OCI-LY7 (cell line): ENCODE measurements at regions not wholly inside any gene's neighbourhood (a gene's known extent, or its start where the extent isn't known, plus 50 kb on each side); places are given as distances from the start of the nearest gene placed in this dataset.

Experiments used
- BruUV-seq: library from RNA; stranded (reverse); fragments of 400-500 nt; replicated peaks from 2 replicates; lab custom pipeline; 2021; lab: Mats Ljungman, UMichigan
- CTCF ChIA-PET: fragments of 300-600 bp; sonication (Branson Sonifier 250); formaldehyde crosslinking; loops from one replicate; lab custom pipeline; 2022; ENCODE audit warnings: antibody characterized with exemption; ENCODE audit not compliant: unreplicated experiment; lab: Charles Lee
- POLR2A ChIA-PET: fragments of 300-600 bp; sonication (Branson Sonifier 250); formaldehyde crosslinking; loops from one replicate; lab custom pipeline; 2022; ENCODE audit warnings: antibody characterized with exemption; lab: Charles Lee
- DNase-seq: peaks from one replicate; pipeline ENCODE4 v3.0.0-alpha.2; 2015; ENCODE audit warnings: low spot score
- H2AFZ ChIP-seq: fragments of 200-600 bp; sonication (generic), shearing (Covaris generic); 2 replicates; pipeline ENCODE4 v1.6.1; 2014; ENCODE audit warnings: mild to moderate bottlenecking, antibody characterized with exemption, low read length, moderate library complexity
- H3K27ac ChIP-seq: fragments of 200-600 bp; sonication (generic); 2 replicates; pipeline ENCODE4 v1.5.1; 2014; ENCODE audit warnings: mixed run types, low read depth, mild to moderate bottlenecking, moderate library complexity, low read length, inconsistent platforms; ENCODE audit not compliant: poor library complexity, severe bottlenecking
- H3K36me3 ChIP-seq: fragments of 200-600 bp; sonication (generic); 2 replicates; pipeline ENCODE4 v1.6.1; 2014; ENCODE audit warnings: mild to moderate bottlenecking, antibody characterized with exemption, low read length, moderate library complexity, mixed read lengths; ENCODE audit not compliant: insufficient read depth
- H3K4me1 ChIP-seq: fragments of 200-600 bp; sonication (generic); 2 replicates; pipeline ENCODE4 v1.5.1; 2014; ENCODE audit warnings: mild to moderate bottlenecking, low read length; ENCODE audit not compliant: insufficient read depth, poor library complexity, severe bottlenecking
- H3K4me2 ChIP-seq: fragments of 200-600 bp; sonication (generic); 2 replicates; pipeline ENCODE4 v1.6.1; 2014; ENCODE audit warnings: mild to moderate bottlenecking, low read length
- H3K4me3 ChIP-seq: fragments of 200-600 bp; sonication (generic); 2 replicates; pipeline ENCODE4 v1.5.1; 2014; ENCODE audit warnings: mild to moderate bottlenecking, low read depth, low read length; ENCODE audit not compliant: poor library complexity, severe bottlenecking
- H3K79me2 ChIP-seq: fragments of 200-600 bp; sonication (generic); 2 replicates; pipeline ENCODE4 v1.6.1; 2016; ENCODE audit warnings: low read depth, mild to moderate bottlenecking, low read length, moderate library complexity, mixed read lengths; ENCODE audit not compliant: insufficient read depth
- H3K9me2 ChIP-seq: fragments of 200-600 bp; sonication (generic); 2 replicates; pipeline ENCODE4 v1.6.1; 2016; ENCODE audit warnings: mild to moderate bottlenecking, low read length, mixed read lengths; ENCODE audit not compliant: insufficient read depth
- H3K9me3 ChIP-seq: fragments of 200-600 bp; sonication (generic); 2 replicates; pipeline ENCODE4 v1.6.1; 2014; ENCODE audit warnings: mild to moderate bottlenecking, mixed run types, low read length, mixed read lengths
- H4K20me1 ChIP-seq: fragments of 200-600 bp; sonication (generic); 2 replicates; pipeline ENCODE4 v1.6.1; 2014; ENCODE audit warnings: mild to moderate bottlenecking, antibody characterized with exemption, low read length, moderate library complexity, mixed read lengths; ENCODE audit not compliant: insufficient read depth
- EZH2phosphoT487 ChIP-seq: fragments of 200-600 bp; sonication (generic); IDR thresholded peaks from 2 replicates; pipeline ENCODE4 v1.6.1; 2018; ENCODE audit warnings: low read depth, borderline replicate concordance, mild to moderate bottlenecking, mixed run types, antibody characterized with exemption, low read length, moderate library complexity, mixed read lengths
- intact Hi-C: fragments of 100-400 bp; cut with micrococcal nuclease; formaldehyde crosslinking; loops from one replicate; pipeline ENCODE4 v1.10.0; 2022; ENCODE audit not compliant: unreplicated experiment
- TF ChIP-seq, protein P1 (sequence below): fragments of 200-600 bp; sonication (generic); conservative IDR thresholded peaks from 2 replicates; pipeline ENCODE4 v1.5.1; 2014; ENCODE audit warnings: mild to moderate bottlenecking, antibody characterized with exemption, low read length, moderate library complexity, mixed read lengths

DNA sequence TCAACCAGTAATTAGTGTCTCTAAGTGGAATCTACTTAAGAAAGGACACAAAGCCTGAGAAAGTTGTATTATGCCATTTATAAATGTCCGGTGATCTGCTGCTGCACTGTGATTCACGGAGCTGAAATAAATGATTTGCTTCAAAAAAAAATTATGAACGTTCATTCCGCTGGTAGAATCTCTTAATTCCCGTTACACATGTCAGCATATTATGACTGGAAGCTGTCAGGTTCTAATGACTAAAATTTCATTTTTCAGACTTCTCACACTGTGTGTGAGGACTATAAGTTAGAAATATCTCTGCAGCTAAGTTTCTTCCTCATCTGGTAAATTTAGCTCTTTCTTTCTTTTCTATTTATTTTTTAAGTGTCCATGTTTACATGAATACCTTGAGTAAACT is 647.1 kb downstream of the VRK1 start:
- Histone ChIP-seq H3K4me1 (no peaks in the 10 kb centered on the region), H3K4me2 (no peak overlapping the region), H2AFZ (no peak overlapping the region), H3K36me3 (no peaks in the 10 kb centered on the region), H4K20me1 (no peaks in the 10 kb centered on the region), H3K9me2 (no peaks in the 10 kb centered on the region), H3K27ac (no peak overlapping the region), H3K9me3 (no peaks in the 10 kb centered on the region), H3K4me3 (no peak overlapping the region), H3K79me2 (no peaks in the 10 kb centered on the region)
- intact Hi-C loops: no loop called here
- DNase-seq: no peak
- BruUV-seq: no TSS peak
- TF ChIP-seq, protein P1, sequence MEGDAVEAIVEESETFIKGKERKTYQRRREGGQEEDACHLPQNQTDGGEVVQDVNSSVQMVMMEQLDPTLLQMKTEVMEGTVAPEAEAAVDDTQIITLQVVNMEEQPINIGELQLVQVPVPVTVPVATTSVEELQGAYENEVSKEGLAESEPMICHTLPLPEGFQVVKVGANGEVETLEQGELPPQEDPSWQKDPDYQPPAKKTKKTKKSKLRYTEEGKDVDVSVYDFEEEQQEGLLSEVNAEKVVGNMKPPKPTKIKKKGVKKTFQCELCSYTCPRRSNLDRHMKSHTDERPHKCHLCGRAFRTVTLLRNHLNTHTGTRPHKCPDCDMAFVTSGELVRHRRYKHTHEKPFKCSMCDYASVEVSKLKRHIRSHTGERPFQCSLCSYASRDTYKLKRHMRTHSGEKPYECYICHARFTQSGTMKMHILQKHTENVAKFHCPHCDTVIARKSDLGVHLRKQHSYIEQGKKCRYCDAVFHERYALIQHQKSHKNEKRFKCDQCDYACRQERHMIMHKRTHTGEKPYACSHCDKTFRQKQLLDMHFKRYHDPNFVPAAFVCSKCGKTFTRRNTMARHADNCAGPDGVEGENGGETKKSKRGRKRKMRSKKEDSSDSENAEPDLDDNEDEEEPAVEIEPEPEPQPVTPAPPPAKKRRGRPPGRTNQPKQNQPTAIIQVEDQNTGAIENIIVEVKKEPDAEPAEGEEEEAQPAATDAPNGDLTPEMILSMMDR: no peak
- TF ChIP-seq EZH2phosphoT487: no peak
- CTCF ChIA-PET: no interaction called here
- POLR2A ChIA-PET: no interaction called here

- ChIA-PET POLR2A (interaction anchor here (0.7 kb wide), 1 partner anchor 122 kb away, joined by 3 read pairs; no protein-coding TSS in a partner anchor), CTCF (no interaction called here)
- Histone ChIP-seq H3K36me3 (no peaks in the 10 kb centered on the region), H3K4me2 (no peak overlapping the region), H3K4me1 (no peaks in the 10 kb centered on the region), H3K27ac (no peak overlapping the region), H3K79me2 (no peaks in the 10 kb centered on the region), H3K9me2 (no peaks in the 10 kb centered on the region), H3K4me3 (no peak overlapping the region), H4K20me1 (no peaks in the 10 kb centered on the region), H3K9me3 (no peaks in the 10 kb centered on the region), H2AFZ (no peak overlapping the region)
- no peak for DNase-seq
- intact Hi-C loops: no loop called here
- TF ChIP-seq, protein P1: no peak
- TF ChIP-seq EZH2phosphoT487: no peak
- no TSS peak for BruUV-seq
These were observed 648.2 kb downstream of the VRK1 start for GRCh38 chr14:97445367-97445766.

DNA sequence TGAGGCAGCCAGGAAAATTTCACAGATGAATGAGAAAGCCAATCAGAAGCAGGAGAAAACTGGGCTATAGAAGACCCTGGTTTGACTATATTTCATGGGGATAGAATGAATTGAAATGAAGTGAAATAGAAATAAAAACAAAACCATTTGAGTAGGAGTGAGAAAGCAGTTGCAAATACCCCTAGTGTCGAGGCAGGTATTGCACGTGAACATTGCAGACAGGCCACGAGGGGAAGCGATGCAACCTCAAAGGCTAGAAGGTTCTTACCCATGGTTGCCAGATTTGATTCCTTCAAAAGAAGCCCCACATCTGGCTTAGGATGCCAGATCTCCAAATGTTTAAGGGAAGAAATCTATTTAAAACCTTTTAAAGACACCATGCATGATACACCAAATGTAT is 648.9 kb downstream of the VRK1 start:
- ChIA-PET POLR2A (no interaction called here), CTCF (no interaction called here)
- TF ChIP-seq EZH2phosphoT487: no peak
- TF ChIP-seq, protein P1: 0 out of 2 replicates have a peak, but pooled peaks have one; percentile 13
- Histone ChIP-seq H3K4me2 (no peak overlapping the region), H3K4me3 (no peak overlapping the region), H3K4me1 (no peaks in the 10 kb centered on the region), H3K9me2 (no peaks in the 10 kb centered on the region), H4K20me1 (no peaks in the 10 kb centered on the region), H3K27ac (no peak overlapping the region), H3K36me3 (no peaks in the 10 kb centered on the region), H3K79me2 (no peaks in the 10 kb centered on the region), H2AFZ (no peak overlapping the region), H3K9me3 (no peaks in the 10 kb centered on the region)
- no peak for DNase-seq
- no TSS peak for BruUV-seq
- intact Hi-C loops: no loop called here
